WTC11 (cell line): ENCODE measurements at regions not wholly inside any gene's neighbourhood (a gene's known extent, or its start where the extent isn't known, plus 50 kb on each side); places are given as distances from the start of the nearest gene placed in this dataset.

Experiments used
- ATAC-seq: fragments of 200-7000 bp; cut with Tn5 transposase; 2 replicates; pipeline ENCODE4 v1.10.0; 2021; ENCODE audit warnings: mild to moderate bottlenecking, moderate library complexity
- CTCF ChIA-PET: fragments of 300-600 bp; sonication (Branson Sonifier 250); formaldehyde crosslinking; loops from one replicate; lab custom pipeline; 2021; ENCODE audit warnings: antibody characterized with exemption; lab: Charles Lee
- POLR2A ChIA-PET: fragments of 350-600 bp; sonication (Branson Sonifier 250); formaldehyde crosslinking; loops from one replicate; lab custom pipeline; 2021; ENCODE audit warnings: antibody characterized with exemption; lab: Charles Lee
- DNase-seq: peaks from one replicate; pipeline ENCODE4 v3.0.0; 2021; ENCODE audit warnings: low spot score
- H3K27ac Mint-ChIP-seq: 2 replicates; pipeline ENCODE4 v1.8.0; 2021; ENCODE audit warnings: mixed read lengths
- H3K27me3 Mint-ChIP-seq: 2 replicates; pipeline ENCODE4 v1.8.0; 2021; ENCODE audit warnings: low read depth, mild to moderate bottlenecking, moderate library complexity, mixed read lengths
- H3K36me3 Mint-ChIP-seq: 2 replicates; pipeline ENCODE4 v1.8.0; 2021; ENCODE audit warnings: mixed read lengths
- H3K4me1 Mint-ChIP-seq: 2 replicates; pipeline ENCODE4 v1.8.0; 2022; ENCODE audit warnings: mixed read lengths
- H3K4me3 Mint-ChIP-seq: 2 replicates; pipeline ENCODE4 v1.8.0; 2021; ENCODE audit warnings: mild to moderate bottlenecking, moderate library complexity, mixed read lengths
- H3K9me3 Mint-ChIP-seq: 2 replicates; pipeline ENCODE4 v1.8.0; 2021; ENCODE audit warnings: mixed read lengths
- CDX4 ChIP-seq: fragments of 250-450 bp; sonication (Bioruptor Pico); IDR thresholded peaks from 2 replicates; pipeline ENCODE4 v1.9.0; 2021; ENCODE audit warnings: moderate library complexity, mild to moderate bottlenecking, inconsistent platforms, borderline replicate concordance
- ERG ChIP-seq: fragments of 250-450 bp; sonication (Bioruptor Pico); IDR thresholded peaks from 2 replicates; pipeline ENCODE4 v1.8.0; 2021; ENCODE audit warnings: mild to moderate bottlenecking
- ETV6 ChIP-seq: sonication (generic); formaldehyde crosslinking; IDR thresholded peaks from 2 replicates; pipeline ENCODE4 v1.8.1; 2022; ENCODE audit warnings: mild to moderate bottlenecking, missing genetic modification reagents
- FOXJ3 ChIP-seq: sonication (generic); formaldehyde crosslinking; IDR thresholded peaks from 2 replicates; pipeline ENCODE4 v1.9.0; 2021; ENCODE audit warnings: missing genetic modification reagents, mild to moderate bottlenecking, borderline replicate concordance
- FOXK1 ChIP-seq: sonication (generic); formaldehyde crosslinking; IDR thresholded peaks from 2 replicates; pipeline ENCODE4 v1.8.0; 2022; ENCODE audit warnings: mild to moderate bottlenecking, moderate library complexity, missing genetic modification reagents
- IRF1 ChIP-seq: sonication (generic); formaldehyde crosslinking; IDR thresholded peaks from 2 replicates; pipeline ENCODE4 v1.8.0; 2023; ENCODE audit warnings: missing genetic modification reagents
- MAX ChIP-seq: sonication (generic); formaldehyde crosslinking; IDR thresholded peaks from 2 replicates; pipeline ENCODE4 v1.8.0; 2022; ENCODE audit warnings: mild to moderate bottlenecking, missing genetic modification reagents
- NFE2L1 ChIP-seq: sonication (generic); formaldehyde crosslinking; IDR thresholded peaks from 2 replicates; pipeline ENCODE4 v1.8.1; 2023; ENCODE audit warnings: missing genetic modification reagents
- NR1H2 ChIP-seq: sonication (generic); formaldehyde crosslinking; IDR thresholded peaks from 2 replicates; pipeline ENCODE4 v1.9.0; 2021; ENCODE audit warnings: mild to moderate bottlenecking, moderate library complexity, missing genetic modification reagents
- OVOL2 ChIP-seq: fragments of 250-450 bp; sonication (Bioruptor Pico); IDR thresholded peaks from 2 replicates; pipeline ENCODE4 v1.9.0; 2021; ENCODE audit warnings: mild to moderate bottlenecking, borderline replicate concordance
- PRDM15 ChIP-seq: sonication (generic); formaldehyde crosslinking; IDR thresholded peaks from 2 replicates; pipeline ENCODE4 v1.8.0; 2022; ENCODE audit warnings: missing genetic modification reagents
- STAT6 ChIP-seq: sonication (generic); formaldehyde crosslinking; conservative IDR thresholded peaks from 2 replicates; pipeline ENCODE4 v1.8.1; 2023; ENCODE audit warnings: mild to moderate bottlenecking, low read depth, missing genetic modification reagents, moderate library complexity
- USF1 ChIP-seq: sonication (generic); formaldehyde crosslinking; IDR thresholded peaks from 2 replicates; pipeline ENCODE4 v1.8.0; 2022; ENCODE audit warnings: mild to moderate bottlenecking, missing genetic modification reagents
- ZNF138 ChIP-seq: sonication (generic); formaldehyde crosslinking; conservative IDR thresholded peaks from 2 replicates; pipeline ENCODE4 v1.8.1; 2022; ENCODE audit warnings: mild to moderate bottlenecking, moderate library complexity, missing genetic modification reagents
- ZNF219 ChIP-seq: sonication (generic); formaldehyde crosslinking; IDR thresholded peaks from 2 replicates; pipeline ENCODE4 v1.8.0; 2023; ENCODE audit warnings: missing genetic modification reagents, mild to moderate bottlenecking, borderline replicate concordance
- ZNF317 ChIP-seq: sonication (generic); formaldehyde crosslinking; IDR thresholded peaks from 2 replicates; pipeline ENCODE4 v1.8.1; 2023; ENCODE audit warnings: low read depth, mild to moderate bottlenecking, moderate library complexity, missing genetic modification reagents, borderline replicate concordance

GRCh38 chr11:119901657-119902577, 172.9 kb upstream of the NECTIN1 start:
- H3K27me3 Mint-ChIP-seq = no peaks in the 10 kb centered on the region; the same call in 1 of the 2 replicates
- H3K4me3 Mint-ChIP-seq = no peak overlapping the region
- H3K36me3 Mint-ChIP-seq = no peaks in the 10 kb centered on the region
- no peak overlapping the region for H3K27ac Mint-ChIP-seq
- ATAC-seq (no peak), DNase-seq (no peak)
- ChIA-PET CTCF (no interaction called here), POLR2A (no interaction called here)
- peaks cover 26% of the 10 kb centered on the region for H3K4me1 Mint-ChIP-seq
- no peaks in the 10 kb centered on the region for H3K9me3 Mint-ChIP-seq
- TF ChIP-seq MAX (no peak), IRF1 (CRISPR knock-in tag) (no peak), ZNF219 (no peak), ERG (CRISPR knock-in tag) (no peak), FOXK1 (CRISPR knock-in tag) (no peak), STAT6 (CRISPR knock-in tag) (no peak), USF1 (CRISPR knock-in tag) (no peak), FOXJ3 (CRISPR knock-in tag) (no peak), ZNF138 (CRISPR knock-in tag) (no peak), NR1H2 (CRISPR knock-in tag) (no peak)

- ATAC-seq = no peak
- Mint-ChIP-seq H3K4me1 (peaks cover 18% of the 10 kb centered on the region), H3K9me3 (no peaks in the 10 kb centered on the region), H3K36me3 (no peaks in the 10 kb centered on the region), H3K4me3 (no peak overlapping the region), H3K27me3 (no peaks in the 10 kb centered on the region), H3K27ac (no peak overlapping the region)
- ChIA-PET CTCF (no interaction called here), POLR2A (no interaction called here)
- no peak for DNase-seq
- TF ChIP-seq NFE2L1 (CRISPR knock-in tag) (no peak), ZNF317 (CRISPR knock-in tag) (no peak), CDX4 (CRISPR knock-in tag) (no peak), ETV6 (CRISPR knock-in tag) (no peak), PRDM15 (CRISPR knock-in tag) (no peak), OVOL2 (CRISPR knock-in tag) (no peak)
These were observed 171.0 kb upstream of the NECTIN1 start for GRCh38 chr11:119899997-119900396.
